Lower leg skin (tissue), 3 donors: ENCODE measurements at regions not wholly inside any gene's neighbourhood (a gene's known extent, or its start where the extent isn't known, plus 50 kb on each side); places are given as distances from the start of the nearest gene placed in this dataset.

Experiments
- POLR2A ChIP-seq, 2 donors: fragments of 450-650 bp; IDR thresholded peaks; one replicate each; pipeline ENCODE4 v1.6.1; 2016 to 2017; ENCODE audit warnings: antibody characterized with exemption in 2 of 2, mild to moderate bottlenecking in 1 of 2, moderate library complexity in 1 of 2
- TF ChIP-seq, protein P1 (sequence below), 3 donors: fragments of 450-650 bp; IDR thresholded peaks; one replicate each; pipeline ENCODE4 v1.5.1; 2016; ENCODE audit warnings: antibody characterized with exemption in 3 of 3, mild to moderate bottlenecking in 3 of 3, moderate library complexity in 2 of 3

DNA sequence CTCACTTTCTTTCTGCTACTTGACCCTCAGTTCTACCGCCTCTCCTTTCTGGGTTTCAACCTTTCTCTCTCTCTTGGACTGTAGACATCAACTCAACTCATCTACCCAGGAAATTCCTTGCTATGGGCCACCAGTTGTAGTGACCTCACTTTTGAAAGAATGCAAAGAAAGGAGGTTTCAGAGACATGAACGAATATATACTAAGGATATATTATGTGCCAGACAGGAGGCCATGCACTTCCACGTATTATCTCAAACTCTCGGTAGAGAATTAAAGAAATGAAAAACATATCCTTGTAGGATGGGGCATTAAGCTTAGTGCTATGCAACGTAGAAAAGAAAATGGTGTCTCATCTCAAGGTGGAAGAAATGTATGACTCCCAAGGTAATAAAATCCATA is 67.3 kb upstream of the NT5E start:
- TF ChIP-seq, protein P1, sequence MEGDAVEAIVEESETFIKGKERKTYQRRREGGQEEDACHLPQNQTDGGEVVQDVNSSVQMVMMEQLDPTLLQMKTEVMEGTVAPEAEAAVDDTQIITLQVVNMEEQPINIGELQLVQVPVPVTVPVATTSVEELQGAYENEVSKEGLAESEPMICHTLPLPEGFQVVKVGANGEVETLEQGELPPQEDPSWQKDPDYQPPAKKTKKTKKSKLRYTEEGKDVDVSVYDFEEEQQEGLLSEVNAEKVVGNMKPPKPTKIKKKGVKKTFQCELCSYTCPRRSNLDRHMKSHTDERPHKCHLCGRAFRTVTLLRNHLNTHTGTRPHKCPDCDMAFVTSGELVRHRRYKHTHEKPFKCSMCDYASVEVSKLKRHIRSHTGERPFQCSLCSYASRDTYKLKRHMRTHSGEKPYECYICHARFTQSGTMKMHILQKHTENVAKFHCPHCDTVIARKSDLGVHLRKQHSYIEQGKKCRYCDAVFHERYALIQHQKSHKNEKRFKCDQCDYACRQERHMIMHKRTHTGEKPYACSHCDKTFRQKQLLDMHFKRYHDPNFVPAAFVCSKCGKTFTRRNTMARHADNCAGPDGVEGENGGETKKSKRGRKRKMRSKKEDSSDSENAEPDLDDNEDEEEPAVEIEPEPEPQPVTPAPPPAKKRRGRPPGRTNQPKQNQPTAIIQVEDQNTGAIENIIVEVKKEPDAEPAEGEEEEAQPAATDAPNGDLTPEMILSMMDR (IDR thresholded peaks at IDR 0.05): no peak
- TF ChIP-seq POLR2A (IDR thresholded peaks at IDR 0.05): no peak
